ENCODE measurements at regions not wholly inside any gene's neighbourhood (a gene's known extent, or its start where the extent isn't known, plus 50 kb on each side); places are given as distances from the start of the nearest gene placed in this dataset.
"Not testable (repeated sequence)": the region's sequence is repeated elsewhere in the genome, so short reads cannot be mapped to it uniquely, and the experiment has no call there.

DNA sequence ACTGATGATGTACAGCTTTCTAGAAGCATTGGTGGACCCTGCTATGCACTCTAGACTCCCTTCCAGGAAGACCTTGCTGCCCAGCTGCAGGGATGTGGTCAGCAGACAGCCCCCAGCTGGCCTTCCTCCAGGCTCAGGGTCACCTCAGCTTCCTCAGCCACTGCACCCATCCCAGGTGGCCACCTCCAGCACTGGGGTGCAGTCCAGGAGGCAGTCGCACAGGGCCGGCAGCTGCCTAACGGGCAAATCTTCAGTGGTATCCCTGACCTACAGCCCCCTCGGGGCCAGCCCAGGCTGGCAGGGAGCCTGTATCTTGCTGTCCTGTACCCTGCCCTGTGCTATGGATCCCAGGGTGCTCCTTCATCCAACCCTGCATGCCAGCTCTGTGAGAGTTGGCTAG lies 81.8 kb downstream of the GADD45G start:
- ATAC-seq (no peak), DNase-seq (no peak)
- intact Hi-C loops (cut with DNase I) = no loop called here

DNA sequence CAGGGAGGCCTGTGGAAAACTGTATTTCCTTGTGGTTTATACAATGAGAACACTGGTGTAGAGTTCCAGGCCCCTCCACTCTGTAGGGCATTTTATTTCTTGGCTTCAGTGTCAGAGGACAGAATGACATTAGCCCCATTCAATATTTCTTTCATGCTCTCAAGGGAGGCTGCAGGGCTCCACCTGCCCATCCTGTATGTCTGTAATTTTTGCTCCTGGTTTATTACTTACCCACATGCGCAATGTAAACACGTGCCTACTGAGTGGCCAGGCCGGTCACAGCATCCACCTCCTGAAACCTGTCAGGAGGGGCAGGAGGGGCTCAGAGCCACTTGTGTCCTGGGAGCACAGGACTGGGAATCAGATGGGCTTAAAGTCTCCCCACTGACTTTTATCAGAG lies 82.4 kb downstream of the GADD45G start:
- intact Hi-C loops (cut with DNase I) = no loop called here
- DNase-seq (no peak), ATAC-seq (no peak)

DNA sequence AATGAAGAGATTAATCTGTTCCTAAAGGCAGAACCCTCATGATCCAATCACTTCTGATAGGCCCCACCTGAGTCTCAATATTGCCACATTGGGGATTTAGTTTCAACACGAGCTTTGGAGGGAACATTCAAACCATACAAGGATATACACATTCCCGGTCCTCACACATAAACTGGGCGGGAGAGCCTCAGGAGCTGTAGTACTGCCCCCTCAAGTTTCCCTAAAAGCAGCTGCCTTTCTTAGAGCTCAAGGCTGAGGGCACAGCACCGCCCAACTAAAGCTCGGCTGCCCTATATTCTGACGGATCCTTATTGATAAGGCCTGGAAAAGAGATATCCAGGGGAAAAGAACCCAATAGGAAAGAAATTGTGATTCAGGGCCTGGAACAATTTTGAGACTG lies 83.0 kb downstream of the GADD45G start:
- no peak for ATAC-seq
- DNase-seq = no peak
- intact Hi-C loops (cut with DNase I) = no loop called here

DNA sequence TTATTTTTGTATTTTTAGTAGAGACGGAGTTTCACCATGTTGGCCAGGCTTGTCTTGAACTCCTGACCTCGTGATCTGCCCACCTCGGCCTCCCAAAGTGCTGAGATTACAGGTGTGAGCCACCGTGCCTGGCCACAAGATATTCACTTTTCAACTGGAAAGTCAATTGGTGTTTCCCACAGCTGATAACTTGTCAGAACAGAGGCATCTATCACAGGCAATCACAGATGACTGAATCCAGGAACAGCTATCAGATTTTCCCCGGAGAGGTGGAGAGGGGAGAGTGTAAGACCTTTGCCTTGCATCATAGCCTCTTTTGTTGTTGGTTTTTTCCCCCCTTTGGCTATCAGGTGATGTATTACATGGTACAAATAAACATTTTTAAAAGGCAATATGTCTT lies 84.5 kb downstream of the GADD45G start:
- intact Hi-C loops (cut with DNase I) = not testable (repeated sequence)

DNA sequence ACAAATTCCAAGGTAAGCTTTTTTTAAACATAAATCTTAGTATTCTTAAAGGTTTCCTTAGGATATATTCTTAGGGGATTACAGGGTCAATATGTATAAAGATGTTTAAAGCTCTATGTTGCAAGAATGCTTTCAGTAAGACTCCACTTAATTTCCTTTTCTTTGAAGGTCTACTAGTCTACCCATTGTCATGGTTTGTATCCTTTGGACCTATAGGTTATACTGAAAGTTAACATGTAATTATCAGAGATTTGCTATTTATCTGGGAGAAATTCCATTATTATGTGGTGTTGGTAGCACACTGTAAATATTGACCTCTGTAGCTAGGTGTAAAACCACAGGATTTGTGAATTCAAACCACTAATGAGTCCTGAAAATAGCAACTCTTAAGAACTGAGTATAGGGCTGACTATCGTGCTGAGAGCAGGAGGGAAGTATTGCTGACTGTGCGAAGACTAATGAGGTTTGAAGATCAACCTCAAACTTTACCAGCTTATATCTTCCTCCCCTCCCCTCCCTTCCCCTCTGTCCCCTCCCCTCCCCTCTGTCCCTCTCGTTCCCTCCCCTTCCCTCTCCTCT lies 85.6 kb downstream of the GADD45G start:
- intact Hi-C loops (cut with DNase I) = no loop called here
- ATAC-seq = no peak
- no peak for DNase-seq

More for the DNA sequence above, 84.5 kb downstream of the GADD45G start:
- DNase-seq, ATAC-seq: not testable (repeated sequence)

DNA sequence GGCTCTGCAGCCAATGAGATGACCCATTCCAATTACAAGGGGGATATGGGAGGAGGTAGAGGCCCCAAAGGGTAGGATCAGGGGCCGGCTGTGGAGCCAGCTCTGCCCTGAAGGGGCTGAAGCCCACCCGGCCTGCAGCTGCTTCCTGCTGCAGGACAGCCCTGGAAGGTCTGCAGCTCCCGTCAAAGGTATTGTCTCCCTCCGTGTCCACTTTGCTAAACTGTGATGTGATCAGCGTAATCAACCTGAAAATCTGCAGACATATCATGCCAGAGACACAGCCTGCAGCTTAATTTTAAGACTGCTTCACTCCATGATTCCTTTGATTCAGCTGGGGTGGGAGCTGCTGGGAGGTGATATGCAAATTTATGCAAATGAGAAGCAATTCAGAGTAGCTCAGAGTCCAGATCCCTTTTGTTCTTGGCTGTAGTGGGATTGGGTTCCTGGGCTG lies 90.7 kb downstream of the GADD45G start:
- no peak for ATAC-seq
- intact Hi-C loops (cut with DNase I) = no loop called here
- no peak for DNase-seq

DNA sequence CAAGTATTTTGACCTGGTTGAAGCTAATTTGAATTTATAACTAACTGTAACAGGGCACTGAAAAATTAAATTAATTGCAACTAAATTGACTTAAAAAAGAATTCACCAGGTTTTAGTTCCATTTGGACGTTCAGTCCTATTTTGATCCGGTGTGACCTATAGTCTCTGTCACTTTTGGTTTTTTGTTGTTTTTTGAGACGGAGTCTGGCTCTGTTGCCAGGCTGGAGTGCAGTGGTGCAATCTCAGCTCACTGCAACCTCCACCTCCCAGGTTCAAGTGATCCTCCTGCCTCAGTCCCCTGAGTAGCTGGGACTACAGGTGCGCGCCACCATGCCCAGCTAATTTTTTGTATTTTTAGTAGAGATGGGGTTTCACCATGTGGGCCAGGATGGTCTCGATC lies 91.2 kb downstream of the GADD45G start:
- intact Hi-C loops (cut with DNase I); DNase-seq; ATAC-seq: not testable (repeated sequence)

DNA sequence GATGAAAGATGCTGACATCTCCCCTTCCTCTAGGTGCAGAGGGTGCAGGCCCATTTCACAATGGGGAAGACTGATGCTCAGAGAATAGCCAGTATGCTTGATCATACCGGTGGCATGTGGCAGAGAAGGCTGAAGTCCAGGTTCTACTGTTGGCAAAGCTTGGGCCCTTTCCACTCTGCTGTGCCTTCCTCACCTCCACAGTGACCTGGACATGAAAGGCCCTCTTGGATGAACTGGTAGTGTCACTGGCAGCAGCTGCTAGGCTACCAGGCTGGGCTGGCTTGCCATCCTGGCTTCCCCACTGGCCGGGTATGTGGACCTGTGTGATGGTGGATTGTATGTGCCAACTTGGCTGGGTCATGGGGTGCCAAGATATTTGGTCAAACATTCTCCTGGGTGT lies 92.0 kb downstream of the GADD45G start:
- no peak for DNase-seq
- intact Hi-C loops (cut with DNase I) = no loop called here
- no peak for ATAC-seq

DNA sequence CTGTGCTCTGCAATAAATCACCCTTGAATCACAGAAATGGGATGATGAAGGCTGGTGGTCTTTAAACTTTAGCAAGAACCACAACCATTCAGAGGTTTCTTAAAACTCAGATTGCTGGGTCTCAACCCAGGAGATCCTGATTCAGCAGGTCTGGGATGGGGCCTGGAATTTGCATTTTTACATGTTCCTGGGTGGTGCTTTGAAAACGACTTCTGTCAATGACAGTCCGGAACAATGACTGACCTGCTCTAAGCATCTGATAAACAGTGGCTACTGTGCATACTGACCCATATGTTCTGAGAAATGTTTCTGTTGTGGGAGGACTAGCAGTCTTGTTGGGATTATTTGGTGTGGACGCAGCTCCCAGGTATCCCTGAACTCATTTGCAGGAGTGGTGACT lies 92.7 kb downstream of the GADD45G start:
- DNase-seq = no peak

DNA sequence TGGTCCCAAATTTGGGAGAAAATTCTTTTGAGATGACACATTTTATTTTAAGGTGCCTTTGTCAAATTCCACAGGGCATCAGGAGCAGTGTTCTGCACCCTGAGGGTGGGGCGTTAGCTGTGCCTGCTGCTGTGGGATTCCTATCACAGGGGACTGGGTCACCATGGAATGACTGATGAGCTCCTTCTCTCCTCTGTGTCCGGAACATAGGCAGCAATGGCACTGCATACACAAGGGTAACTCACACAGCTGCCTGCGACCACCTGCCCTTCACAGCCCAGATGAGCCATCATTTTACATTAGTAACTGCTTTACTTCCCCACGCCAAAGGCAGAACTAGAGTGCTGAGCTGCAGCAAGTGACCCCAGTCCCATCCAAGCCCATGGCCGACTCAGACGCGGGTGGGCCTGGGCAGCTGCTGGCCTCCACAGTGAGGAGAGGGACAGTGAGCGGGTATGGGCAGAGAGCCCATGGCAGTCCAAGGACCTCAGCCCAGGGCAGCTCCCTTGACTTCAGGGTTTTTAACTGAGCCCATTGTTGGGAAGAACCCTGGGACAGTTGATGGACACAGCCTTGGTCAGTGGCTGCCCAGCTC lies 93.7 kb downstream of the GADD45G start:
- intact Hi-C loops (cut with DNase I) = no loop called here
- ATAC-seq = no peak
- DNase-seq = no peak

More for the DNA sequence above, 92.7 kb downstream of the GADD45G start:
- no peak for ATAC-seq
- intact Hi-C loops (cut with DNase I) = no loop called here

DNA sequence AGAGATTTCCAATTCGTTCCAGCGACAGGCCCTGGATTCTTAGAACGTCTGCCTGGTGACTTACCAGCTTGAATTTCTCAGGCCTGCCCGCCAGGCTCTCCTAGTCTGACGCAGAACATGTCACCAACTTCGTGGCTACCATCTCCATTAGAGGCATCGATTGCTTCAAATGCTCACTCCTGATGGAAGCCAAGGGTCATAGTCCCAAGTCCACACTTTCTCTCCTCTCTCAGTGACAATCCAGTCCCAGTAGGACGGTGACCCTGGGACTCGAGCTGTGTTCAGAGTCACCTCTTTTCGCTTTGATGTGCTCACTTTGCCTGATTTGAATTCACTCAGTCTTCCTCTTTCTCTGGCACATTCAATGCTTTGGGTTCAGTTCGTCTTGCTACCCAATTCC lies 94.8 kb downstream of the GADD45G start:
- intact Hi-C loops (cut with DNase I) = no loop called here

DNA sequence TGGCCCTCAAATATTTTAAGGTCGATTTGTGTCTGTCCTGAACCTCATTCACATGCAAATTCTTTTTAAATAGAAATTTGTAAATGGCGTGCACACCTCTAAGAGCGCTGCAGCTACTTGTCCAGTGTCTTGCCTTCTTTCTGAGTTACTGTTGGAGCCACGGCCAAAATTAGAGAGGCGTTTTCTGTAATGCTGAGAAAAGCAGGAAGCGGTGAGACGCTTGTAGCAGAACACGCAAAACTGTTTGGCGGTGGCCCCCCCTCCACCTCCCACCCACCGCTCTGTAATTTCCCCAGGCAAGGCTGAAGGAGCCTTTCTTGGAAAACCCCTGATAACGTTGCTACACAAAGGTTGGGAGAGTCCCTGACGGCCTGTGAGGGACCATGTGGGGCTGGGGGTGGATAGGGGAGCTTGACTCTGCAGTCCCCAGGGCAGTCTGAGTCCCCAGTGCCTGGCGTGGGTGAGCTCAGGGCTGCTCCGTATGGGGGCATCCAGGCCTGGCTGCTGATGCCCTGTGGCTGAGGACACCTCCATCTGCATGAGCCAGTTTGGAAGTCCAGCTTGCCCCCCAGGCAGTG lies 96.5 kb downstream of the GADD45G start:
- intact Hi-C loops (cut with DNase I) = no loop called here
- no peak for DNase-seq
- no peak for ATAC-seq

More for the DNA sequence above, 94.8 kb downstream of the GADD45G start:
- ATAC-seq (no peak), DNase-seq (no peak)

DNA sequence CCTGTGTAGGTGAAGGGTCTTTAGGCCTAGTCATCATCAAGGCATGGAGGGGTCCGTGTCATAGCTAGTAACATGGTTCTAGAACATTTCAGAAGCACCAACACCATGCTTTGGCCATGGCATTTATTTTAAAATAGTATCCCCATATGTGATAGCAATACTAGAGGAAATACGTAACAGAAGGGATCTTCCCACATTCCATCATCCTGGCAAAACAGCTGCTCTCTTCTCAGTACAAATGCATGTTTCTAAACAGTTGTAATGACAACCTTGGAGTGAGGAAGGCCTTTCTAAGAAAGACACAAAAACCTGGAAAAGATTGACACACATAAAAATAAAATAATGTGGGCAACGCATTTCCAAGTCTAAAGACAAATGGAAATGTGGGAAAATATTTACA lies 97.6 kb downstream of the GADD45G start:
- intact Hi-C loops (cut with DNase I) = no loop called here
- DNase-seq = no peak
- ATAC-seq = no peak

DNA sequence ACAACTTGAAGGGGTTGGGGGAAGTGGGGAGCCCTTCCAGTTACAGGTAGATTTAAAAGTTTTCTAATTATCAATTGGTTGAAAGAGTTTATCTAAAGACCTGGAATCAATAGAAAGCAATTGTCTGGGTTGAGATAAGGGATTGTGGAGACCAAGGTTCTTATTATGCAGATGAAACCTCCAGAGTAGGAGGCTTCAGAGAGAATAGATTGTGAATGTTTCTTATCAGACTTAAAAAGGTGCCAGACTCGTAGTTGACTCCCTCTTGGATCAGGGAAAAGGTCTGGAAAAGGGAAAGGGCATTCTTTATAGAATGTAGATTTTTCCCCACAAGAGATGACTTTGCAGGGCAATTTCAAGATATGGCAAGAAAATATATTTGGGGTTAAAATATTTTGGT lies 100.8 kb downstream of the GADD45G start:
- no peak for DNase-seq
- ATAC-seq = no peak
- intact Hi-C loops (cut with DNase I) = no loop called here

DNA sequence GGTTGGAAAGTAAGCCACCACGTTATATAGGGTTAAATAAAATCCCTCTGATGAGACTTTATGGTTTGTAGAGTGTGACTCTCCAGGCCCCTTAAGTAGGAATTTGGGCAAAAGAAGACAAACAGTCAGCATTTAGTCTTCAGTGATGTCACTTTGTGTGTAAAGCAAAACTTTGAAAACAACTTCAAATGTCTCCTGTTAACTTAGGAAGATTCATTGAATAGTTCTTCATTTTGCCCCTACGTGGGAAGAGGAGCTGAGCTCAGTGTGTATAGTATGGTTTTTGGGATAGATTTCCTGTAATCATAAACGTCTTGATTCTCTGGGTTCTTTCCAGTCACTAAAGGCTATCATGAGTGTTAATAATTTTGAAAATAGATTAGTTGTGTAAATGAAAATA lies 101.3 kb downstream of the GADD45G start:
- no peak for DNase-seq
- intact Hi-C loops (cut with DNase I) = no loop called here
- no peak for ATAC-seq

DNA sequence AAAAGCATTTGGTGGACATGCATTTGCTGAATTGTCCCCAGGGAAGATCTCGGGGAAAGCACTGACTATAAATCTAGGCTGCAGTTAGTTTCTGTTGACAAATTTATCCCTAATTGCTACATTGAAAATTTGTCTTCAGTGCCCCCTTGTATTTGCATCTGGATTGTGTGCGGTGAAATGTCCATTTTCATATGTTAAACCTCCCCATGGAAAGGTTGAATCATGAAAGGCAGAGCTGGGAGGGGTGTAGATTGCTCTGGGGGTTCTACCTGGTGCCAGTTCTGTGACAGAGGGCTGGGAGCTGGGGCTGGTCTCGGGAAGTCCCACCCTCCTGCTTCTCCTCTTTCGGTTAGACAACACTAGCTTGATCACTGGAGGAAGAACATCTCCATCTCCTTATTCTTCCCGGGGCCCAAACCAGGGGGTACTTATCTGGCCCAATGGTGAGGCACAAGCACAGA lies 101.9 kb downstream of the GADD45G start:
- intact Hi-C loops (cut with DNase I) = no loop called here
- no peak for ATAC-seq
- DNase-seq = no peak

DNA sequence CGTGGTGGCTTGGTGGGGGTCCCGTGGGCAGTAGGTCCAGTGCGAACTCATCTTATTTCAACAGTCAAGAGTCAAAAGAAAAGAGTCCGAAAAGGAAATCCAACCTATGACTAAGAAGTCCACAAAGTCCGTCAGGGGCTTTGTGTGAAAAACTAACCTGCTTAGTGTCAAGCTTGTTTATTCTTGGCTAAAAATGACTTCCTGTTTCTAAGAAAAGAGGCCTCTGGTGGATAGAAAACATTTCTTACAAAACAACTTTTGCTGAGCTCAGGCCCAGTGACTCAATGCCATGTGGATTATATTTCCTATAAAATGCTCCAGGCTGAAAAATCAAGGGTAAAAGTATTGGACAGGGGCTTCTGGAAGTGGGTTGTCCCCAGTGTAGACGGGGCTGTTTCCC lies 105.9 kb downstream of the GADD45G start:
- intact Hi-C loops (cut with DNase I) = no loop called here
- DNase-seq (no peak), ATAC-seq (peak in 1 of 2 donors; percentile 51)

DNA sequence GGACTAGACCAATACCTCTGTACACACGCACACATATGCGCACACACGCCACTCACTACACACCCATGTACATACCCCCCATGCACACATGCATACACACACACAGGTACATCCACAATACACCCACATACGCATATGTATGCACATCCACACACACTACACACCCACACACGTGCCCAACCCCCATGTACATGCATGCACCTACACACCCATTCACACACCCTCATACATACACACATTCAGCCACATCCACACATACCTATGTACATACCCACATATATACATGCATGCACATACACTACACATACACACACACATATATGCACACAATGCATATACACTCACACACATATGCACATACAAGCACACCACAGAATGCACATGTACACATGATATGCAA lies 107.1 kb downstream of the GADD45G start:
- intact Hi-C loops (cut with DNase I) = no loop called here
- DNase-seq = no peak
- ATAC-seq = no peak

DNA sequence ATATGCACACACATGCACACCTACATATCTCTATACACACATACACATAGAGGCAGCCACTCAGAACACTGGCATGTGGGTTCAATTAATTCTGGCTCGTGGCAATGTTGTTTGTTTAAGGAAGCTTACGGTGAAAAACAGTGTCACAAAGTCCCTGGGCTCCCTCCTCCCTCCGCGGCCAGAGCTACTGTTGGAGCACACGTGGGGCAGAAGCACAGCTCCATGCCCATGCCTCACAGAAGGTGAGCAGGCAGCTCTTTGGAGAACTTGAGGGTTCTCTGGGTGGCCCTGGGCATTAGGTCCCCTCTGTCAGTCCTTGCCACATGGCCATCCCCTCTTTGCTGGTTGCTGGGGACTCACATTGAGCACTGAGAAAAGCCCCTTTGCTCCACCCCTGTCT lies 107.5 kb downstream of the GADD45G start:
- intact Hi-C loops (cut with DNase I) = no loop called here
- ATAC-seq (no peak), DNase-seq (no peak)

DNA sequence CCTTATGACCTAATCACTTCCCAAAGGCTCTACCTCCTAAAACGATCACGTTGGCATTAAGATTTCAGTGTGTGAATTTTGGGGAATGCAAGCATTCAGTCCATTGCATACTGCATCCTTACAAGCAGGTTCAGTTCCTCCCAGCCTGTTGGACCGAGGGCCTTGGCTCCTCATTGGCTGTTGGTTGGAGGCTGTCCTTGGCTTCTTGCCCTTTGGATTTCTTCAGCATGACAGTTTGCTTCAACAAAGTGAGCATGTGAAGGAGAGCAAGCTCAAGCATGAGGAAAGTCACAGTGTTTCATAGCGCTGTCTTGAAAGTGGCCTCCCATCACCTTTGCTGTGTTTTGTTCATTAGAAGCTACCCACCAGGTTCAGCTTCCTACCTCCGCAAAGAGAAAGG lies 109.5 kb downstream of the GADD45G start:
- intact Hi-C loops (cut with DNase I) = no loop called here
- DNase-seq (no peak), ATAC-seq (peak in 1 of 2 donors; percentile 17)

DNA sequence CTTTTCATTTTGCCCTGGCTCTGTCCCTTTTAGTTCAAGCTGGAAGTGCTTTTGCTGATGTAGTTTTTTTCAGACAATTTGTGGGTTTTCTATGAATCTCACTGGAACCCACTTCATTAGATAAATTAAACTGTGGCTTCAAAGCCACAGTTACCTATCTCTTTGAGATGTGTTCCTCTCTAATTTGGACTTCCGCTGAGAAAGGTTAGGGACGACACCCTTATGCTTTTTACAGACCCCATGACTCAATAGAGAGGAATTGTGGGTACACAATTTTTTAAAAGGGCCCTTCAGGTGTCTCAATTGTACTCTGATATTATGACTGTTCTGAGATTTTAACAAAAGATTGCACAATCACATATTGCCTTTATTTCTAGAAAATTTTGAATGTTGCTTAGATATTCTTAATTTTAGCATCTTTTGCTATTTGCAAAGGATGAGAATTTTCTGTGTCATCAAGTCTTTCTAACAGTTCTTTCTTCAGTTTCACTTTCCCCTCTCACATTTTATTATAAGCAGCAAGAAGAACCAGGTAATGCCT lies 110.6 kb downstream of the GADD45G start:
- no peak for ATAC-seq
- DNase-seq = no peak
- intact Hi-C loops (cut with DNase I) = no loop called here
